Mammary epithelial cell (primary cell): ENCODE measurements at regions not wholly inside any gene's neighbourhood (a gene's known extent, or its start where the extent isn't known, plus 50 kb on each side); places are given as distances from the start of the nearest gene placed in this dataset.

Source experiments
- CTCF ChIP-seq, 2 donors: IDR thresholded peaks in 1 of 2; conservative IDR thresholded peaks in 1 of 2; 2 replicates each; pipeline ENCODE4 v1.5.1; 2011 to 2012; ENCODE audit warnings: inconsistent platforms in 2 of 2, low read length in 2 of 2, mild to moderate bottlenecking in 2 of 2, control low read depth in 1 of 2, low read depth in 1 of 2; ENCODE audit not compliant: insufficient read depth in 1 of 2; ENCODE audit errors: extremely low read depth in 1 of 2
- EZH2 ChIP-seq: IDR thresholded peaks from 2 replicates; pipeline ENCODE4 v1.6.1; 2012; ENCODE audit warnings: low read length, inconsistent platforms, borderline replicate concordance

GRCh38 chr12:111084158-111084557 lies 163.8 kb upstream of the MYL2 start:
- TF ChIP-seq CTCF (conservative IDR thresholded peaks at IDR 0.05 in 1 of 2, IDR thresholded peaks at IDR 0.05 in 1 of 2; ENCODE audit: extremely low read depth in 1 of 2, insufficient read depth in 1 of 2, low read depth in 1 of 2, low read length in 2 of 2) (no peak), EZH2 (no peak)
